GM12872 (cell line): ENCODE measurements at regions not wholly inside any gene's neighbourhood (a gene's known extent, or its start where the extent isn't known, plus 50 kb on each side); places are given as distances from the start of the nearest gene placed in this dataset.

Experiments
- CTCF ChIP-seq: IDR thresholded peaks from 3 replicates; pipeline ENCODE4 v1.5.1; 2011; ENCODE audit warnings: low read depth, mild to moderate bottlenecking, low read length, moderate library complexity; ENCODE audit not compliant: insufficient read depth

GRCh38 chr5:126311766-126312165 lies 111.4 kb upstream of the GRAMD2B start:
- TF ChIP-seq CTCF = no peak

DNA sequence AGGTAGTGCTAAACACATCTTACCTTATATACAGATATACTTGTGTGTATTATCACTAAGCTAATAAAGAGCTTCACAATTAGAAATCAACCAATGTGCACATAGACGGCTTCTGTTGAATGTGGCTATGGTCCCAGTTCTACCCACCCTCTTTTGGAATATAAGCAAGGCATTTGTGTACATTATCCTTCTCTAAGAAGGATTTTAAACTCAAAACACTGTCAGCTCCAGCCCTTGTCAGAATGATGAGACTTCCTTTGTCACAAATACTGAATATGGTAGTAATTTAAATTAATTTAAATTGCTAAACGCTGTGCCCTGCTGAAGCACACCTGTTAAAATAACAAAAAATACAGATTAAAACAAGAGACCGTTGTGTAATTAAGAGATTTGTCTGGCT lies 107.9 kb upstream of the GRAMD2B start:
- TF ChIP-seq CTCF = no peak

DNA sequence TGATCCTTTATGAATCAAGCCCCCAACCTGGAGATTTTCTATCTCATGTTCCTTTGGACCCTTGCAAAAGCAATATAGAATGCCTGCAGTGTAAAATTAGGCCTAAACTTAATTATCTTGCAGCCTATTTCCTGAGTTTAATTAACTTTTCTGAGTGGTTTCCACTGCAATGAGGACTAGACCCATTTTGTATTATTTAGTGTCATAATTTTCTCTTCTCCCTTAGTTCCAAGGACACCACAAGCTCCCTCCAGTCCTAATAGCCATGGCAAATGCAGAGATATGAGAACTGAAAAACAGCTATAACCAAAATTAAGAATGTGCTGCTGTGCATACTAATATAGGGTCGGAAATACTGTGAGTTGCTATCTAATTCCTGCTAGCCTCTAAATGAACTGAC lies 90.9 kb upstream of the GRAMD2B start:
- no peak for TF ChIP-seq CTCF

GRCh38 chr5:126334760-126335159 lies 88.4 kb upstream of the GRAMD2B start:
- TF ChIP-seq CTCF = no peak

DNA sequence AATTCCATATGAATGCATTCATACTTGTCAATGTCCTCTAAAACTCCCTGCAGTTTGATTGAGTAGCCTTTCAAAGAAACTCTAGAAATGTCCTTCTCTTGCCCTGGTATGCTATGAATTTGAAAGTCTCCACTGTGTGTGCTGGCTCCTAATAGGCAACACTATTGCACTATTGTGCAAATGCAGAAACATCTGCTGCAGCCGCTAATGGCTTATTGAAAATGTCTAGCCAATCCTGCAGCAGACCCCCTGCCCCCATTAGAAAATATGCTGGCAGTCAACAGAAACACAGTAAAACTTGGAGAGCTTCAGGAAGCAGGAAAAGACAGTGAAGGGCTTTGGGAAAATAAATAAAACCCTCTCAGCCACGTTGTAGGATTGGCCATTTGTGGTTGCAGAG lies 87.3 kb upstream of the GRAMD2B start:
- no peak for TF ChIP-seq CTCF

DNA sequence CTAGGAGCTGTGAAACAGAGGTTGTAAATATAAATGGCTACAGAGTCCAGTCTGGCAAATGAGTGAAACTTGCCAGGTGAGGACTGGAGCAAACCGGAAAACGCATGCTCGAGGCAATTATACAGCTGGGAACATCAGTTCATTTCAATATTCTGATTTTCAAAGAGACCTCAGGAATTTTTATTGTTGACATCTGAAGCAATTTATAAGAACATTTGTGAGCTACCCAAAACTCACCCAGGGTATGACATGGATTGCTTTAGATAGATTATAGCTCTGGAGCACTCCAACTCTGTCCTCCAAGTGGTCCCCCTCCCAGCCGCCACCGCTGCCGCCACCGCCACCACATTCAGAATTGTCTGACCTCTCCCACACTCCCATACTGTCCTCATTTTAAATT lies 84.6 kb upstream of the GRAMD2B start:
- no peak for TF ChIP-seq CTCF

DNA sequence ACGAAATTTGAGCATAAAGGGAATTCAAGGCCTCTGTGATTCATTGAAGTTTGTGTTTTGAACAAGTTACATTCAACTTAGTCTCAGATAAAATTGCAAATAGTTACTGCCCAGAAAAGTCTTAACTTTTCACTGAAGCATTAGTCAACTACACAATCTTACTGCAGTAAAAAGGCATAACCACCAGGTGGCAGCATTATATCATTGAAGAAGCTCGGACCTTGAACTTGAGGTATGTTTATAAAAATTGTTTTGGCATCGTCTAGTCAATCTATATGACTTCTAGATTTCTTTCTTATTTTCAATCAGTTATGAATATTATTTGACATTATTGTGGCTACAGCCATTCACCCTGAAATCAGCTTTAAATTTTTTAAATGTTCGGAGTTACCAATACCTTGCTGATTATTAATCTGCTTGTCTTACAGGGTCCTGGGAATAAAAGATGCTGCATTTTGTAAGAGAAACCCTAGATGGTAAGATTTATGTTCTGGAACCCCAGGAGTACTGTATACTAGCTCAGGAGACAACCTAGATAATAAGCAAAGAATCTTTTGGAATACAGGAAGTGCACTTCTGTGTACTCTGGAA lies 83.9 kb upstream of the GRAMD2B start:
- peak; percentile 67 for TF ChIP-seq CTCF
